K562 (cell line): ENCODE measurements at regions not wholly inside any gene's neighbourhood (a gene's known extent, or its start where the extent isn't known, plus 50 kb on each side); places are given as distances from the start of the nearest gene placed in this dataset.

Experiments
- ATAC-seq: fragments of 200-7000 bp; cut with Tn5 transposase; 3 replicates; pipeline ENCODE4 v1.9.1; 2020; ENCODE audit warnings: moderate library complexity
- BruUV-seq: library from RNA; stranded (reverse); fragments of 400-500 nt; replicated peaks from 2 replicates; lab custom pipeline; 2021; lab: Mats Ljungman, UMichigan
- CTCF ChIA-PET: fragments of 300-600 bp; formaldehyde crosslinking; extraction: SDS; loops from one replicate; lab custom pipeline; 2021; ENCODE audit warnings: low intra/inter-chr PET ratio; lab: Yijun Ruan, JAX
- POLR2A ChIA-PET: fragments of 300-600, 350-650 bp; sonication (Branson Sonifier 250); formaldehyde crosslinking; extraction: SDS; loops from one replicate; lab custom pipeline; 2021; ENCODE audit warnings: antibody characterized with exemption, inconsistent platforms; lab: Yijun Ruan, JAX
- DNase-seq, 4 experiments: peaks; one replicate each; pipeline versions ENCODE4 v3.0.0 to v3.0.0-alpha.2; 2011 to 2018; ENCODE audit warnings: low spot score in 3 of 4, mixed read lengths in 3 of 4; ENCODE audit errors: extremely low read depth in 1 of 4
- FAIRE-seq: peaks from 2 replicates; lab custom pipeline; 2011; peaks lifted over from hg19 to GRCh38; lab: Jason Lieb, UNC
- H2AFZ ChIP-seq: 2 replicates; pipeline ENCODE4 v1.6.0; 2011; ENCODE audit warnings: low read depth, low read length, control low read depth, inconsistent platforms
- H3K27ac ChIP-seq: fragments of 200-600 bp; 3 replicates; pipeline ENCODE4 v1.8.0; 2011; ENCODE audit warnings: low read depth, mild to moderate bottlenecking, control low read depth, inconsistent platforms, low read length, moderate library complexity, mixed read lengths; ENCODE audit errors: extremely low read depth
- H3K27me3 ChIP-seq, 2 experiments: fragments of 300-600 bp in 1 of 2; 2 replicates in 1 of 2; 3 replicates in 1 of 2; pipeline versions ENCODE4 v1.6.0 to v1.8.0; 2011; ENCODE audit warnings: inconsistent platforms in 2 of 2, low read length in 2 of 2, mild to moderate bottlenecking in 1 of 2, mixed read lengths in 1 of 2, moderate library complexity in 1 of 2; ENCODE audit not compliant: control insufficient read depth in 2 of 2, insufficient read depth in 2 of 2
- H3K36me3 ChIP-seq: fragments of 300-600 bp; 3 replicates; pipeline ENCODE4 v1.8.0; 2011; ENCODE audit warnings: mild to moderate bottlenecking, low read length, inconsistent platforms; ENCODE audit not compliant: control insufficient read depth, insufficient read depth
- H3K4me1 ChIP-seq, 2 experiments: fragments of 200-600 bp in 1 of 2; replicated peaks in 1 of 2; 2 replicates in 1 of 2; 3 replicates in 1 of 2; pipeline versions ENCODE4 v1.5.1 to v1.8.0; 2011; ENCODE audit warnings: inconsistent platforms in 2 of 2, low read length in 2 of 2, mild to moderate bottlenecking in 1 of 2, mixed read lengths in 1 of 2, moderate library complexity in 1 of 2; ENCODE audit not compliant: control insufficient read depth in 2 of 2, insufficient read depth in 2 of 2
- H3K4me2 ChIP-seq: 2 replicates; pipeline ENCODE4 v1.6.1; 2011; ENCODE audit warnings: low read length, control low read depth, inconsistent platforms, mixed read lengths; ENCODE audit not compliant: insufficient read depth
- H3K4me3 ChIP-seq: fragments of 200-600 bp; sonication (generic), shearing (Covaris generic); 2 replicates; pipeline ENCODE4 v1.5.1; 2016; ENCODE audit warnings: control low read depth, inconsistent platforms
- H3K79me2 ChIP-seq: fragments of 200-600 bp; 3 replicates; pipeline ENCODE4 v1.8.0; 2011; ENCODE audit warnings: low read length, inconsistent platforms; ENCODE audit not compliant: control insufficient read depth, insufficient read depth
- H3K9ac ChIP-seq, 2 experiments: 2 replicates each; pipeline versions ENCODE4 v1.6.0 to v1.6.1; 2011; ENCODE audit warnings: low read depth in 2 of 2, low read length in 2 of 2, control low read depth in 1 of 2, inconsistent platforms in 1 of 2, mild to moderate bottlenecking in 1 of 2, mixed read lengths in 1 of 2; ENCODE audit not compliant: insufficient read depth in 1 of 2
- H3K9me1 ChIP-seq: one replicate; pipeline ENCODE4 v1.6.0; 2011; ENCODE audit warnings: inconsistent platforms, mild to moderate bottlenecking, low read length, moderate library complexity; ENCODE audit not compliant: control insufficient read depth, insufficient read depth
- H3K9me3 ChIP-seq: replicated peaks from 2 replicates; pipeline ENCODE4 v1.5.1; 2011; ENCODE audit warnings: low read depth, low read length, inconsistent platforms; ENCODE audit not compliant: control insufficient read depth, insufficient read depth
- H4K20me1 ChIP-seq: replicated peaks from 2 replicates; pipeline ENCODE4 v1.6.1; 2011; ENCODE audit warnings: low read length, inconsistent platforms, mixed read lengths; ENCODE audit not compliant: control insufficient read depth, insufficient read depth
- AFF1 ChIP-seq, 2 experiments: fragments of 450-650 bp; IDR thresholded peaks; 2 replicates each; pipeline ENCODE4 v1.6.1; 2018; ENCODE audit warnings: mild to moderate bottlenecking in 2 of 2, low read depth in 1 of 2; ENCODE audit not compliant: partially characterized antibody in 2 of 2
- ATF3 ChIP-seq, 2 experiments: fragments of 450-650 bp in 1 of 2; sonication (generic) in 1 of 2; formaldehyde crosslinking in 1 of 2; IDR thresholded peaks in 1 of 2; conservative IDR thresholded peaks in 1 of 2; 2 replicates each; pipeline versions ENCODE4 v1.6.1 to v1.8.1; 2016 to 2023; ENCODE audit warnings: mild to moderate bottlenecking in 2 of 2, moderate library complexity in 2 of 2, inconsistent platforms in 1 of 2, missing genetic modification reagents in 1 of 2
- CAMTA2 ChIP-seq: fragments of 250-450 bp; sonication (Bioruptor Pico); conservative IDR thresholded peaks from 2 replicates; pipeline ENCODE4 v1.5.1; 2022
- CBX5 ChIP-seq: IDR thresholded peaks from 2 replicates; pipeline ENCODE4 v1.6.1; 2014; ENCODE audit warnings: low read depth, borderline replicate concordance
- COPS2 ChIP-seq: fragments of 450-650 bp; conservative IDR thresholded peaks from 2 replicates; pipeline ENCODE4 v1.6.1; 2016; ENCODE audit warnings: mild to moderate bottlenecking, moderate library complexity
- CREB5 ChIP-seq: fragments of 250-450 bp; sonication (Bioruptor Pico); IDR thresholded peaks from 2 replicates; pipeline ENCODE4 v1.5.0; 2020; ENCODE audit warnings: mild to moderate bottlenecking
- CREBBP ChIP-seq: IDR thresholded peaks from one replicate; pipeline ENCODE4 v1.6.1; 2012; ENCODE audit warnings: low read depth, mild to moderate bottlenecking, control low read depth, inconsistent platforms, low read length
- ERF ChIP-seq: fragments of 450-650 bp; formaldehyde crosslinking; IDR thresholded peaks from 2 replicates; pipeline ENCODE4 v1.4.0; 2020; ENCODE audit warnings: mild to moderate bottlenecking, mixed read lengths
- EZH2 ChIP-seq: IDR thresholded peaks from 2 replicates; pipeline ENCODE4 v1.6.1; 2012; ENCODE audit warnings: low read depth, mild to moderate bottlenecking, inconsistent platforms, low read length, borderline replicate concordance
- FOSL1 ChIP-seq: fragments of 200-800 bp; sonication (Bioruptor generic); conservative IDR thresholded peaks from 2 replicates; pipeline ENCODE4 v1.6.1; 2016; ENCODE audit warnings: missing genetic modification characterization, missing compliant biosample characterization
- GABPB1 ChIP-seq: sonication (generic); formaldehyde crosslinking; IDR thresholded peaks from 2 replicates; pipeline ENCODE4 v1.8.0; 2022; ENCODE audit warnings: mild to moderate bottlenecking, missing genetic modification reagents
- ILK ChIP-seq: fragments of 450-650 bp; IDR thresholded peaks from 2 replicates; pipeline ENCODE4 v1.6.1; 2016; ENCODE audit warnings: missing genetic modification characterization, low read depth, mild to moderate bottlenecking, missing compliant biosample characterization, moderate library complexity, borderline replicate concordance
- MBD2 ChIP-seq: sonication (generic); IDR thresholded peaks from 2 replicates; pipeline ENCODE4 v1.6.1; 2016; ENCODE audit warnings: low read depth, borderline replicate concordance
- MXI1 ChIP-seq: IDR thresholded peaks from 2 replicates; pipeline ENCODE4 v1.6.1; 2011; ENCODE audit warnings: low read depth, mild to moderate bottlenecking, improper control_type of control experiment, low read length
- PHB ChIP-seq: fragments of 250-450 bp; sonication (Bioruptor Pico); IDR thresholded peaks from 2 replicates; pipeline ENCODE4 v1.5.0; 2021
- SIN3B ChIP-seq: fragments of 450-650 bp; IDR thresholded peaks from 2 replicates; pipeline ENCODE4 v1.6.1; 2017; ENCODE audit warnings: low read depth, mild to moderate bottlenecking, moderate library complexity
- THAP7 ChIP-seq: fragments of 250-450 bp; sonication (Bioruptor Pico); IDR thresholded peaks from 2 replicates; pipeline ENCODE4 v1.5.0; 2021
- ZC3H4 ChIP-seq: sonication (generic); formaldehyde crosslinking; IDR thresholded peaks from 2 replicates; pipeline ENCODE4 v1.9.0; 2021; ENCODE audit warnings: missing genetic modification reagents, borderline replicate concordance
- WGBS: fragments of 100-300 bp; shearing (Covaris generic); methylation state at CpG from one replicate; pipeline ENCODE4 v1.1.6; 2016; ENCODE audit warnings: low coverage, mixed read lengths; ENCODE audit not compliant: insufficient coverage; ENCODE audit errors: missing lambda C conversion rate; 5-methylcytosine and 5-hydroxymethylcytosine counted together
- in situ Hi-C: fragments of 300-500 bp; cut with MboI; formaldehyde crosslinking; loops from 4 replicates; pipeline ENCODE4 v1.15.0; 2018; ENCODE audit warnings: inconsistent platforms, mixed read lengths
- intact Hi-C: fragments of 100-400 bp; cut with micrococcal nuclease; formaldehyde crosslinking; loops from 2 replicates; pipeline ENCODE4 v1.14.2; 2022

- BruUV-seq: no TSS peak
- H3K9me1 ChIP-seq: no peaks in the 10 kb centered on the region
- no peak overlapping the region for H3K27ac ChIP-seq
- no peak overlapping the region for H3K9ac ChIP-seq
- in situ Hi-C loops: no loop called here
- POLR2A ChIA-PET: no interaction called here
- H3K36me3 ChIP-seq: no peaks in the 10 kb centered on the region
- no peaks in the 10 kb centered on the region for H3K27me3 ChIP-seq
- H3K4me2 ChIP-seq: no peak overlapping the region
- intact Hi-C loops: no loop called here
- DNase-seq: no peak
- H3K9me3 ChIP-seq: no peaks in the 10 kb centered on the region
- no peak overlapping the region for H3K4me3 ChIP-seq
- H3K4me1 ChIP-seq: no peaks in the 10 kb centered on the region
- no peaks in the 10 kb centered on the region for H3K79me2 ChIP-seq
- CTCF ChIA-PET: no interaction called here
- ATAC-seq: no peak
- 0% methylated on average over 3 of the region's 3 CpGs for WGBS
- no peak for FAIRE-seq
- no peak overlapping the region for H2AFZ ChIP-seq
- H4K20me1 ChIP-seq: no peaks in the 10 kb centered on the region
- no peak for TF ChIP-seq THAP7 (CRISPR knock-in tag)
- no peak for TF ChIP-seq ERF (CRISPR knock-in tag)
- no peak for TF ChIP-seq ZC3H4 (CRISPR knock-in tag)
- TF ChIP-seq FOSL1 (tag): no peak
- TF ChIP-seq CBX5: no peak
- TF ChIP-seq EZH2: no peak
- no peak for TF ChIP-seq GABPB1 (CRISPR knock-in tag)
- no peak for TF ChIP-seq SIN3B
- no peak for TF ChIP-seq CAMTA2 (CRISPR knock-in tag)
- TF ChIP-seq MXI1: no peak
- TF ChIP-seq COPS2: no peak
- TF ChIP-seq ATF3 (IDR thresholded peaks at IDR 0.05): no peak
- TF ChIP-seq ATF3 (CRISPR knock-in tag; conservative IDR thresholded peaks at IDR 0.05): no peak
- TF ChIP-seq AFF1 (IDR thresholded peaks at IDR 0.05; ENCODE audit: low read depth in 1 of 2, partially characterized antibody in 2 of 2): no peak
- no peak for TF ChIP-seq MBD2
- TF ChIP-seq CREB5: no peak
- TF ChIP-seq ILK (tag): no peak
- no peak for TF ChIP-seq CREBBP
- no peak for TF ChIP-seq PHB (CRISPR knock-in tag)
These were observed 1334.1 kb downstream of the EFNB2 start for GRCh38 chr13:105201351-105201750.
